ENCODE measurements at regions not wholly inside any gene's neighbourhood (a gene's known extent, or its start where the extent isn't known, plus 50 kb on each side); places are given as distances from the start of the nearest gene placed in this dataset.

DNA sequence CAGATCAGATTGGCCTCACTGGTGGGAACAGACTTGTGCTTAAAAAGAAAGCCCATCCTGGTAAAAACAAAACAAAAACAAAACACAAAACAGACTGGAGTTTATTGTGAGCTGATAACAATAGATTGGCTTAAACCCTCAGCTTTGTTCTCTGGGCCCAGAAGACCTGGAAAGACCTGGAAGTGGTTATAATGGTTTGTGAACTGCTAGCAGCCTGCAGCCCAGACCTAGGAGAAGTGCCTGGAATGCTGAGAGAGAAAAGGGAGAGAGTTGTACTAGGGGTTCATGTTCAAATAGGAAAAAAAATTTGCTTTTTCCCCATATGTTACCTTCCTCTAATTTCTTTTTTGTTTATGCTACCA lies 396.6 kb downstream of the DMAC1 start:
- in situ Hi-C loops (cut with MboI; ENCODE audit: low pct_unique_long_range_greater_than_20kb, low sequenced_read_pairs, unreplicated experiment): no loop called here
- TF ChIP-seq, protein P1, sequence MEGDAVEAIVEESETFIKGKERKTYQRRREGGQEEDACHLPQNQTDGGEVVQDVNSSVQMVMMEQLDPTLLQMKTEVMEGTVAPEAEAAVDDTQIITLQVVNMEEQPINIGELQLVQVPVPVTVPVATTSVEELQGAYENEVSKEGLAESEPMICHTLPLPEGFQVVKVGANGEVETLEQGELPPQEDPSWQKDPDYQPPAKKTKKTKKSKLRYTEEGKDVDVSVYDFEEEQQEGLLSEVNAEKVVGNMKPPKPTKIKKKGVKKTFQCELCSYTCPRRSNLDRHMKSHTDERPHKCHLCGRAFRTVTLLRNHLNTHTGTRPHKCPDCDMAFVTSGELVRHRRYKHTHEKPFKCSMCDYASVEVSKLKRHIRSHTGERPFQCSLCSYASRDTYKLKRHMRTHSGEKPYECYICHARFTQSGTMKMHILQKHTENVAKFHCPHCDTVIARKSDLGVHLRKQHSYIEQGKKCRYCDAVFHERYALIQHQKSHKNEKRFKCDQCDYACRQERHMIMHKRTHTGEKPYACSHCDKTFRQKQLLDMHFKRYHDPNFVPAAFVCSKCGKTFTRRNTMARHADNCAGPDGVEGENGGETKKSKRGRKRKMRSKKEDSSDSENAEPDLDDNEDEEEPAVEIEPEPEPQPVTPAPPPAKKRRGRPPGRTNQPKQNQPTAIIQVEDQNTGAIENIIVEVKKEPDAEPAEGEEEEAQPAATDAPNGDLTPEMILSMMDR (IDR thresholded peaks at IDR 0.05; ENCODE audit: extremely low read depth, insufficient read depth, missing control alignments): no peak
- no peak for DNase-seq (ENCODE audit: low spot score)

DNA sequence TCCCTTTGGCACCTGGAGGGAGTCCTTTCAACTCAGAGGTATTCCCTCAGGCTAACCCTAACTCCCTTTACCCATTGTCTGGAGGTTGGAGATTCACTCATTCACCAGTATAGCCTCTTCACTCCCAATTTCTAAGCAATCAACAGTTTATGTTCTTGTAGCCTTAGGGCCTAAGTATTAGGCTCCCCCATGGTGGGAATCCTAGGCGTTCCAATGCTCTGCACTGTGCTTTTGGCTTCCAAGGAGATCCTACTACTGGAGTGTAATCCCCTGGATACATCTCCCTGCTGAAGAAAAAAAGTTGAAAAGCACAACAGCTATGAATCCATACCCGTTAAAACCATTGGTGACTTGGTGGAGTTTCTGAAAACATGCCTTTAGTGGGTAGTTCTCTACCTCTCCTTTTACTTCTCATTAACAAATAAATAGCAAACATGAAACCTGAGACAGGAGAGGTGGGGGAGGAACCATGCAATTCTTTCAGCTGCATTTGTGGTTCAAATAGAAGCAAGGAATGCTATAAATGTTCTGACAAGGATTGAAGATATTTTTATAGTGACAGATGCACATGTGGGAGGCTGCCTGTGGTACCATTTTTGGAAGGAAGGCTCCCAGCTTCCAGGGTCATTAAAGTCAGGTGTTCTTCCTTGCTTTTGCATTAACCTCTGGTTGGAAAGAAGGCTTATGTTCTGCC lies 397.1 kb downstream of the DMAC1 start:
- no peak for DNase-seq (ENCODE audit: low spot score)
- TF ChIP-seq, protein P1 (IDR thresholded peaks at IDR 0.05; ENCODE audit: extremely low read depth, insufficient read depth, missing control alignments): no peak
- in situ Hi-C loops (cut with MboI; ENCODE audit: low pct_unique_long_range_greater_than_20kb, low sequenced_read_pairs, unreplicated experiment): no loop called here

DNA sequence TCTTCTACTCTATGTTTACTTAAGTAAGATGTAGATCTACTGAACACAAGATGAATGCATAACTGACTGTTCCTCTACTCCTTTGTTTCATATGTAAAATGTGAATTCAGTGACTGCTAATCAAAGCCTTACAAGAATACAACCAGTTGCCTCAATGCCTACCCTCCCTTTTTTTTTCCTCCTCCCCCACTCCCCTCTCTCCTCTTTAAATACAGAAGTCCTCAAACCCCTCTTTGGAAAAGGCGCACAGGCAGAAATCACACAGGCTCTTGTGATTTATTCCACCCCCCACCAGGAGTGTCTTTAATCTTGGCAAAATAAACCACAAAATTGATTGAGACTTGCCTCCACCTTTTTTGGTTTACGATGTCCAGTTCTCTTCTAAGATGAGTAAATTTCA lies 398.5 kb downstream of the DMAC1 start:
- TF ChIP-seq, protein P1 (IDR thresholded peaks at IDR 0.05; ENCODE audit: extremely low read depth, insufficient read depth, missing control alignments): no peak
- in situ Hi-C loops (cut with MboI; ENCODE audit: low pct_unique_long_range_greater_than_20kb, low sequenced_read_pairs, unreplicated experiment): no loop called here
- no peak for DNase-seq (ENCODE audit: low spot score)

DNA sequence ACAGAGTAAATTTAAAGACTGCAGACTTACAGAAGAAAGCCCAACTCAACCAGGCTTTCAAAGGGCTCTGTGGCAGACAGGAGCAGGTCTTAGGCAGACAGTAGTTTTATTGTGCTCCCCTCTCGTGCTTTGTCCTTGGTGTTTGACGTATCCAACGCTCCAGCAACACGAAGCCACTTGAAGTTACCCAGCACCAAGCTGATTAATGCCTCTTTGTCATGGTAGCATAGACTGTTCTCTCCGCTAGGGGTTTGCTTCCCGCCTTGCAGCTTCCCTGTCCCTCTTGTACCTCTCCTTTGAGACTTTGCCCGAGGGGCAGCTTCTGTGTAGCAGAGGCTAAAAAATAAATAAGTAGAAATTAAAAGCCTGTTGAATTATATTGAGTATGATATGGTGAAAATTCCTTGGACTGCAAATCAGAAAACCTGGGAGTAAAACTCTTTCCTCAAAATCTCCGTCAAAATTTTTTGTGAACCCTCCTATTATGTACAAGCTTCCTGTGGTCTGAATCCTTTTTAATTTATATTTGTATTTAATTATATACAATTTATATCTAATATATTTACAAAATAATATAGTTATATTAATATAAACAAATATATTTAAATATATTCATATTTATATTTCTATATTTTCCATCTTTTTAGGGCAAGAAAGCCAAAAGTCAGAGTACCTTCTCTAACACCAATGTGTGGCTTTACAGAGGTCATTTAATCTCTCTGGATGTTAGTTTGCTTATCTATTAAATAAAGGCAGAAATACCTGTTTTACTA lies 405.4 kb downstream of the DMAC1 start:
- in situ Hi-C loops (cut with MboI; ENCODE audit: low pct_unique_long_range_greater_than_20kb, low sequenced_read_pairs, unreplicated experiment): no loop called here
- TF ChIP-seq, protein P1 (IDR thresholded peaks at IDR 0.05; ENCODE audit: extremely low read depth, insufficient read depth, missing control alignments): no peak
- no peak for DNase-seq (ENCODE audit: low spot score)

DNA sequence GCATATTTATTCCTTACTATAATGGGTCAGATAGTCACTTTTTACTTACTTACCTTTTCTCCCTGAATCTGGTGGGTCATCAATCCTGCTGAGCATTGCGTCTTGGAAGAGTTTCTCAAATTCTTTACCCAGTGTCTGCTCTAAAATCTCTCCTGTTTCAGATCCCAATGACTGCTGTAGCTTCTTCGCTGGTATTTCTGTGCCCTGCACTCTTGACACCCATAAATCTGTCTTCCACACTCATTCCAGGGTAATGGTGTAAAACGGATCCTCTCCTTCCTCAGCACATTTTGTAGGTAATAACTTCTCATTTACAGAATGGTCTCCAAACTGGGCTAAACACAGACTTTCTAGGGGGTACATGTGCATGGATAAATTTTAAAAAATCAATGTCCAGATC lies 407.4 kb downstream of the DMAC1 start:
- in situ Hi-C loops (cut with MboI; ENCODE audit: low pct_unique_long_range_greater_than_20kb, low sequenced_read_pairs, unreplicated experiment): no loop called here
- TF ChIP-seq, protein P1 (IDR thresholded peaks at IDR 0.05; ENCODE audit: extremely low read depth, insufficient read depth, missing control alignments): no peak
- DNase-seq (ENCODE audit: low spot score): no peak

DNA sequence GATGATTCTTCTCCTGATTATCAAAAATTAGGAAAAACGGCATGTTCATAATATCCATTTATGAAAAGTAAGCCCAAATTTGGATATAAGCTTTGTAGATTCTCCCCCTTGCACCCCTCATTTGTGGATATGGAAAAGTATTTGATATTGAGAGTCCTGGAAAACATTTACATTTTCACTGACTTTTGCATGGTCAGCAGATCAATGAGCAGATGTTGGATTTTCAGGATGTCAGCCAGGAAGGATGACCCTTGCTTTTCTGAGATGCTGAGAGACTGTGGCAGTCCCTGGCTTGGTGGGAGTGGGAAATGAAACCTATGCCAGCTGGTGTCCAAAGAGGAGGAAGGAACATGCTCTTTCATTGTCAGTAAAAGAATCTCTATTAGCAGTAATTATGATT lies 410.8 kb downstream of the DMAC1 start:
- TF ChIP-seq, protein P1 (IDR thresholded peaks at IDR 0.05; ENCODE audit: extremely low read depth, insufficient read depth, missing control alignments): no peak
- no peak for DNase-seq (ENCODE audit: low spot score)
- in situ Hi-C loops (cut with MboI; ENCODE audit: low pct_unique_long_range_greater_than_20kb, low sequenced_read_pairs, unreplicated experiment): no loop called here
